ENCODE measurements at regions not wholly inside any gene's neighbourhood (a gene's known extent, or its start where the extent isn't known, plus 50 kb on each side); places are given as distances from the start of the nearest gene placed in this dataset.

DNA sequence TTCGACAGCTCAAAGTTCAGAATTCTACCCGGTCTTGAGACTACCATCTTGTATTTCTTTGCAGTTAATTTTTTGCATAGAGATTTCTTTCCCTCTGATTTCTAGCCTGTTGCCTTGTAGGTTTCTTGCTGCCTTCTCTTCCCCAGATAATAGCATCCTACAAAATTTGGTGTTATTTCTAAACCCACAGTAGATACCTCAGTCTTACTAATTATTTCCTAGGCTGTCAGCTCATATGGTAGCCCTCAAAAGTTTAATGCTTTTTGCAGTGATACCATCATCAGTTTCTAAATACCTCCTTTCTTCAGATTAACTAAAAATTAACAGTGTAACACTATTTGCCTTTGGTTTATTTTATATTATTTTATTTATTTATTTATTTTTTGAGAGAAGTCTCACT is 61.9 kb upstream of the TMPO start:
- no peaks in the 10 kb centered on the region for H3K79me2 ChIP-seq (ENCODE audit: control insufficient read depth, insufficient read depth, low read length)
- no peak overlapping the region for H3K4ac ChIP-seq (ENCODE audit: low read depth, low read length)
- H3K23ac ChIP-seq (ENCODE audit: low read length), result no peak overlapping the region
- no peak overlapping the region for H2AK5ac ChIP-seq (ENCODE audit: low read length)
- no peak overlapping the region for H4K8ac ChIP-seq (ENCODE audit: low read depth, low read length)
- no peak overlapping the region for H2BK15ac ChIP-seq (replicated peaks; ENCODE audit: low read depth)
- H3K79me1 ChIP-seq (ENCODE audit: low read length), result no peaks in the 10 kb centered on the region
- no peaks in the 10 kb centered on the region for H3K36me3 ChIP-seq (ENCODE audit: control insufficient read depth, insufficient read depth, low read length)
- no peaks in the 10 kb centered on the region for H3K27me3 ChIP-seq (ENCODE audit: insufficient read depth, low read length, poor library complexity)
- H3K27ac ChIP-seq (ENCODE audit: low read depth, low read length), result no peak overlapping the region
- no peak overlapping the region for H3K18ac ChIP-seq (ENCODE audit: low read length)
- no peak overlapping the region for H3K4me2 ChIP-seq (ENCODE audit: low read length)
- WGBS (ENCODE audit: extremely low coverage, insufficient coverage, low lambda C conversion rate), result no CpG with 5 or more reads among the region's 2 CpGs
- H3K4me1 ChIP-seq (ENCODE audit: control insufficient read depth, low read depth, low read length), result peaks cover 3% of the 10 kb centered on the region
- H3K4me3 ChIP-seq (ENCODE audit: low read length), result no peak overlapping the region
- no peak overlapping the region for H2BK120ac ChIP-seq (ENCODE audit: low read depth, low read length)
- no peak overlapping the region for H2BK5ac ChIP-seq (ENCODE audit: low read length)
- H4K5ac ChIP-seq (ENCODE audit: low read length), result no peak overlapping the region
- DNase-seq, result no peak
- no peak overlapping the region for H3K9ac ChIP-seq (ENCODE audit: low read length)
- H3K56ac ChIP-seq (ENCODE audit: low read length), result no peak overlapping the region

GRCh38 chr12:98456041-98456440 is 59.3 kb upstream of the TMPO start:
- no peaks in the 10 kb centered on the region for H3K27me3 ChIP-seq (ENCODE audit: insufficient read depth, low read length, poor library complexity)
- no peak overlapping the region for H4K5ac ChIP-seq (ENCODE audit: low read length)
- no peak overlapping the region for H3K56ac ChIP-seq (ENCODE audit: low read length)
- H3K27ac ChIP-seq (ENCODE audit: low read depth, low read length), result no peak overlapping the region
- no peak overlapping the region for H2AK5ac ChIP-seq (ENCODE audit: low read length)
- no peak overlapping the region for H3K9ac ChIP-seq (ENCODE audit: low read length)
- no peak overlapping the region for H3K23ac ChIP-seq (ENCODE audit: low read length)
- no peak overlapping the region for H3K4me2 ChIP-seq (ENCODE audit: low read length)
- no peak overlapping the region for H3K18ac ChIP-seq (ENCODE audit: low read length)
- H3K36me3 ChIP-seq (ENCODE audit: control insufficient read depth, insufficient read depth, low read length), result no peaks in the 10 kb centered on the region
- H4K8ac ChIP-seq (ENCODE audit: low read depth, low read length), result no peak overlapping the region
- no peak overlapping the region for H2BK5ac ChIP-seq (ENCODE audit: low read length)
- H3K4me3 ChIP-seq (ENCODE audit: low read length), result no peak overlapping the region
- H3K4ac ChIP-seq (ENCODE audit: low read depth, low read length), result no peak overlapping the region
- WGBS (ENCODE audit: extremely low coverage, insufficient coverage, low lambda C conversion rate), result no CpG with 5 or more reads among the region's 3 CpGs
- no peaks in the 10 kb centered on the region for H3K79me2 ChIP-seq (ENCODE audit: control insufficient read depth, insufficient read depth, low read length)
- H2BK15ac ChIP-seq (replicated peaks; ENCODE audit: low read depth), result no peak overlapping the region
- peaks cover 3% of the 10 kb centered on the region for H3K4me1 ChIP-seq (ENCODE audit: control insufficient read depth, low read depth, low read length)
- H3K79me1 ChIP-seq (ENCODE audit: low read length), result no peaks in the 10 kb centered on the region
- no peak overlapping the region for H2BK120ac ChIP-seq (ENCODE audit: low read depth, low read length)
- no peak for DNase-seq

GRCh38 chr12:98456576-98457573 is 58.5 kb upstream of the TMPO start:
- Histone ChIP-seq H3K79me2 (ENCODE audit: control insufficient read depth, insufficient read depth, low read length) (no peaks in the 10 kb centered on the region), H3K56ac (ENCODE audit: low read length) (peak overlapping the region; percentile 89), H3K36me3 (ENCODE audit: control insufficient read depth, insufficient read depth, low read length) (no peaks in the 10 kb centered on the region), H3K4me1 (ENCODE audit: control insufficient read depth, low read depth, low read length) (peaks cover 3% of the 10 kb centered on the region), H3K4me3 (ENCODE audit: low read length) (no peak overlapping the region), H4K5ac (ENCODE audit: low read length) (no peak overlapping the region), H3K27me3 (ENCODE audit: insufficient read depth, low read length, poor library complexity) (no peaks in the 10 kb centered on the region), H4K8ac (ENCODE audit: low read depth, low read length) (no peak overlapping the region), H2AK5ac (ENCODE audit: low read length) (no peak overlapping the region), H3K23ac (ENCODE audit: low read length) (no peak overlapping the region), H2BK15ac (replicated peaks; ENCODE audit: low read depth) (no peak overlapping the region), H2BK120ac (ENCODE audit: low read depth, low read length) (no peak overlapping the region), H3K18ac (ENCODE audit: low read length) (no peak overlapping the region), H3K4ac (ENCODE audit: low read depth, low read length) (no peak overlapping the region), H3K9ac (ENCODE audit: low read length) (peak overlapping the region; percentile 58), H3K4me2 (ENCODE audit: low read length) (peak overlapping the region; percentile 51), H3K27ac (ENCODE audit: low read depth, low read length) (no peak overlapping the region), H3K79me1 (ENCODE audit: low read length) (no peaks in the 10 kb centered on the region), H2BK5ac (ENCODE audit: low read length) (peak overlapping the region; percentile 49)
- WGBS (ENCODE audit: extremely low coverage, insufficient coverage, low lambda C conversion rate), result no CpG with 5 or more reads among the region's 50 CpGs
- peak; percentile 87 for DNase-seq

DNA sequence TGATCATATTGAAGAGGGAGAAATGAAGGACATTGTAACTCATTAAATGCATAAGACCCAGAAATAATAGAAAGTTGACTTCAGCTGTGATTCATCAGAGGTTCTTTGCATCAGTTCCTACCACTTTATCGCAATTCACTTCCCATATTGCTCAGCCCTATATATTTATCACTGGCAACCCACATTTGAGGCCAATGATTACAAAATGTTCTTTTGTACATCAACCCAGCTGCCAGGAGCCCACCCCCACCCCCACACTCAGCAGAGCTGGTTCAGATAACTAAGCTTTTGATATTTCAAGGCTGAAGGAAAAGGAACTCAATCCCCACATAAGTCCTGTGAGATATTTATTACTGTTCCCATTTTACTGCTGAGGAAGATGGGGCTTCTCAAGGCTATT is 51.2 kb upstream of the TMPO start:
- Histone ChIP-seq H3K4me2 (ENCODE audit: low read length) (no peak overlapping the region), H2AK5ac (ENCODE audit: low read length) (no peak overlapping the region), H3K4me1 (ENCODE audit: control insufficient read depth, low read depth, low read length) (no peaks in the 10 kb centered on the region), H3K36me3 (ENCODE audit: control insufficient read depth, insufficient read depth, low read length) (no peaks in the 10 kb centered on the region), H4K8ac (ENCODE audit: low read depth, low read length) (no peak overlapping the region), H3K4ac (ENCODE audit: low read depth, low read length) (no peak overlapping the region), H3K79me1 (ENCODE audit: low read length) (no peaks in the 10 kb centered on the region), H3K23ac (ENCODE audit: low read length) (no peak overlapping the region), H3K79me2 (ENCODE audit: control insufficient read depth, insufficient read depth, low read length) (no peaks in the 10 kb centered on the region), H3K4me3 (ENCODE audit: low read length) (no peak overlapping the region), H3K27ac (ENCODE audit: low read depth, low read length) (no peak overlapping the region), H3K27me3 (ENCODE audit: insufficient read depth, low read length, poor library complexity) (no peaks in the 10 kb centered on the region), H4K5ac (ENCODE audit: low read length) (no peak overlapping the region), H2BK120ac (ENCODE audit: low read depth, low read length) (no peak overlapping the region), H2BK5ac (ENCODE audit: low read length) (no peak overlapping the region), H3K9ac (ENCODE audit: low read length) (no peak overlapping the region), H2BK15ac (replicated peaks; ENCODE audit: low read depth) (no peak overlapping the region), H3K18ac (ENCODE audit: low read length) (no peak overlapping the region), H3K56ac (ENCODE audit: low read length) (no peak overlapping the region)
- DNase-seq, result no peak
- WGBS (ENCODE audit: extremely low coverage, insufficient coverage, low lambda C conversion rate), result no CpG with 5 or more reads among the region's 1 CpG

DNA sequence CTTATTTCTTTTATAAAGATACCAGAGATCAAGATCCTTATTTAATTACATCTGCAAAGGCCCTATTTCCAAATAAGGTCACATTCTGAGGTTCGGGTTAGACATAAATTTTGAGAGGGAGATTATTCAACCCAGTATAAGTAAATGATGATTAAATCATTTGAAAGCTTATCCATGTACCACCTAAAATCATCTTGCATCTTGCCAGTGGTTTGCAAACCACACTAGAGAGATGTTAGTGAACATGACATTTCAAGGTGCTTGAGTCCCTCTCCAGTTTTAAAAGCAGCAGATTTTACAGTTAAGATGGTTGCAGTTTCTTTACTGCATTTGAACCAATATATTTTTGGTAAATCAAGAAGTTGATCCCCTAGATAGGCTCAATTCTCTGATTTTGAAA is 49.9 kb upstream of the TMPO start:
- WGBS (ENCODE audit: extremely low coverage, insufficient coverage, low lambda C conversion rate), result no CpG with 5 or more reads among the region's 1 CpG
- H3K27ac ChIP-seq (ENCODE audit: low read depth, low read length), result no peak overlapping the region
- H3K27me3 ChIP-seq (ENCODE audit: insufficient read depth, low read length, poor library complexity), result no peaks in the 10 kb centered on the region
- H4K5ac ChIP-seq (ENCODE audit: low read length), result no peak overlapping the region
- no peaks in the 10 kb centered on the region for H3K79me1 ChIP-seq (ENCODE audit: low read length)
- no peak overlapping the region for H3K4ac ChIP-seq (ENCODE audit: low read depth, low read length)
- no peaks in the 10 kb centered on the region for H3K79me2 ChIP-seq (ENCODE audit: control insufficient read depth, insufficient read depth, low read length)
- H4K8ac ChIP-seq (ENCODE audit: low read depth, low read length), result no peak overlapping the region
- no peak overlapping the region for H2AK5ac ChIP-seq (ENCODE audit: low read length)
- H2BK5ac ChIP-seq (ENCODE audit: low read length), result no peak overlapping the region
- no peak for DNase-seq
- no peak overlapping the region for H3K4me2 ChIP-seq (ENCODE audit: low read length)
- no peak overlapping the region for H2BK120ac ChIP-seq (ENCODE audit: low read depth, low read length)
- no peak overlapping the region for H3K23ac ChIP-seq (ENCODE audit: low read length)
- H3K18ac ChIP-seq (ENCODE audit: low read length), result no peak overlapping the region
- no peak overlapping the region for H3K56ac ChIP-seq (ENCODE audit: low read length)
- no peaks in the 10 kb centered on the region for H3K36me3 ChIP-seq (ENCODE audit: control insufficient read depth, insufficient read depth, low read length)
- H3K9ac ChIP-seq (ENCODE audit: low read length), result no peak overlapping the region
- H2BK15ac ChIP-seq (replicated peaks; ENCODE audit: low read depth), result no peak overlapping the region
- H3K4me1 ChIP-seq (ENCODE audit: control insufficient read depth, low read depth, low read length), result no peaks in the 10 kb centered on the region
- H3K4me3 ChIP-seq (ENCODE audit: low read length), result no peak overlapping the region

Data from mesendoderm (in vitro differentiated cells).